ENCODE measurements at regions not wholly inside any gene's neighbourhood (a gene's known extent, or its start where the extent isn't known, plus 50 kb on each side); places are given as distances from the start of the nearest gene placed in this dataset.
"Not testable (repeated sequence)": the region's sequence is repeated elsewhere in the genome, so short reads cannot be mapped to it uniquely, and the experiment has no call there.

- no peaks in the 10 kb centered on the region for H3K36me3 ChIP-seq
These were observed 476.0 kb downstream of the MFSD1 start for GRCh38 chr3:159277814-159278213.

GRCh38 chr3:159280386-159281191 lies 478.7 kb downstream of the MFSD1 start:
- DNase-seq: no peak
- intact Hi-C loops (cut with DNase I; ENCODE audit: low total_unique reads): no loop called here
- no peak for TF ChIP-seq CTCF (IDR thresholded peaks at IDR 0.05)
- Histone ChIP-seq H3K4me1 (peaks cover 0 to 8% (median 0%) of the 10 kb centered on the region in 4 donors), H3K36me3 (no peaks in the 10 kb centered on the region), H3K4me3 (no peak overlapping the region), H3K9me3 (no peaks in the 10 kb centered on the region), H3K27me3 (no peaks in the 10 kb centered on the region), H3K27ac (no peak overlapping the region)

More at GRCh38 chr3:159277814-159278213, 476.0 kb downstream of the MFSD1 start:
- no peak overlapping the region for H3K27ac ChIP-seq
- no peaks in the 10 kb centered on the region for H3K27me3 ChIP-seq
- no peak overlapping the region for H3K4me3 ChIP-seq
- DNase-seq: no peak
- no peaks in the 10 kb centered on the region for H3K9me3 ChIP-seq
- peaks cover 0 to 8% (median 0%) of the 10 kb centered on the region in 4 donors for H3K4me1 ChIP-seq
- TF ChIP-seq CTCF (IDR thresholded peaks at IDR 0.05): no peak
- intact Hi-C loops (cut with DNase I; ENCODE audit: low total_unique reads): no loop called here

GRCh38 chr3:159293493-159293892 lies 491.6 kb downstream of the MFSD1 start:
- no peaks in the 10 kb centered on the region for H3K4me1 ChIP-seq
- intact Hi-C loops (cut with DNase I; ENCODE audit: low total_unique reads): no loop called here
- DNase-seq: no peak
- no peaks in the 10 kb centered on the region for H3K27me3 ChIP-seq
- H3K4me3 ChIP-seq: no peak overlapping the region
- H3K9me3 ChIP-seq: no peaks in the 10 kb centered on the region
- TF ChIP-seq CTCF (IDR thresholded peaks at IDR 0.05): no peak
- H3K36me3 ChIP-seq: no peaks in the 10 kb centered on the region
- no peak overlapping the region for H3K27ac ChIP-seq

GRCh38 chr3:159301961-159302360 lies 500.1 kb downstream of the MFSD1 start:
- DNase-seq: no peak
- TF ChIP-seq CTCF (IDR thresholded peaks at IDR 0.05): no peak
- Histone ChIP-seq H3K27ac (no peak overlapping the region), H3K9me3 (no peaks in the 10 kb centered on the region), H3K27me3 (no peaks in the 10 kb centered on the region), H3K4me1 (no peaks in the 10 kb centered on the region), H3K4me3 (no peak overlapping the region), H3K36me3 (no peaks in the 10 kb centered on the region)
- intact Hi-C loops (cut with DNase I; ENCODE audit: low total_unique reads): no loop called here

- no peak for DNase-seq
- no peaks in the 10 kb centered on the region for H3K4me1 ChIP-seq
- no peaks in the 10 kb centered on the region for H3K9me3 ChIP-seq
- intact Hi-C loops (cut with DNase I; ENCODE audit: low total_unique reads): no loop called here
- no peak overlapping the region for H3K27ac ChIP-seq
- H3K27me3 ChIP-seq: no peaks in the 10 kb centered on the region
- no peak for TF ChIP-seq CTCF (IDR thresholded peaks at IDR 0.05)
- no peaks in the 10 kb centered on the region for H3K36me3 ChIP-seq
- no peak overlapping the region for H3K4me3 ChIP-seq
These were observed 503.2 kb downstream of the MFSD1 start for GRCh38 chr3:159305017-159305416.

GRCh38 chr3:159316706-159317105 lies 514.9 kb downstream of the MFSD1 start:
- H3K4me3 ChIP-seq; DNase-seq; intact Hi-C loops (cut with DNase I; ENCODE audit: low total_unique reads); H3K27ac ChIP-seq; H3K9me3 ChIP-seq; H3K36me3 ChIP-seq; H3K4me1 ChIP-seq; H3K27me3 ChIP-seq: not testable (repeated sequence)
